Testis (tissue), 2 donors: ENCODE measurements at regions not wholly inside any gene's neighbourhood (a gene's known extent, or its start where the extent isn't known, plus 50 kb on each side); places are given as distances from the start of the nearest gene placed in this dataset.
"Not testable (repeated sequence)": the region's sequence is repeated elsewhere in the genome, so short reads cannot be mapped to it uniquely, and the experiment has no call there.

Experiments used
- DNase-seq: peaks from one replicate; pipeline ENCODE4 v3.0.0-alpha.2; 2019
- H3K27ac ChIP-seq, 2 donors: fragments of 200-600 bp; sonication (generic); one replicate each; pipeline ENCODE4 v1.5.1; 2019
- H3K27me3 ChIP-seq: fragments of 200-600 bp; sonication (generic); one replicate; pipeline ENCODE4 v1.5.1; 2019
- H3K36me3 ChIP-seq: fragments of 200-600 bp; sonication (generic); one replicate; pipeline ENCODE4 v1.5.1; 2017; ENCODE audit warnings: low read depth; ENCODE audit errors: missing control alignments
- H3K4me1 ChIP-seq: fragments of 200-600 bp; sonication (generic); one replicate; pipeline ENCODE4 v1.5.1; 2019
- H3K4me3 ChIP-seq, 2 donors: fragments of 200-600 bp; sonication (generic); one replicate each; pipeline ENCODE4 v1.5.1; 2017 to 2019
- H3K9me3 ChIP-seq: fragments of 200-600 bp; sonication (generic); one replicate; pipeline ENCODE4 v1.5.1; 2017
- POLR2A ChIP-seq: fragments of 450-650 bp; IDR thresholded peaks from one replicate; pipeline ENCODE4 v1.6.1; 2017; ENCODE audit warnings: antibody characterized with exemption, mild to moderate bottlenecking, moderate library complexity
- WGBS, 2 donors: methylation state at CpG; one replicate each; pipeline ENCODE4 v1.1.5; 2018; 5-methylcytosine and 5-hydroxymethylcytosine counted together
- intact Hi-C: fragments of 100-400 bp; cut with DNase I; formaldehyde crosslinking; loops from one replicate; pipeline ENCODE4 v1.15.1; 2023; ENCODE audit warnings: low total_unique reads
- TF ChIP-seq, protein P1 (sequence below), 3 experiments: fragments of 450-650 bp in 2 of 3; fragments of 200-600 bp in 1 of 3; sonication (generic) in 1 of 3; IDR thresholded peaks; one replicate each; pipeline ENCODE4 v1.5.1; 2016 to 2019; ENCODE audit warnings: antibody characterized with exemption in 3 of 3, mild to moderate bottlenecking in 2 of 3, moderate library complexity in 1 of 3

DNA sequence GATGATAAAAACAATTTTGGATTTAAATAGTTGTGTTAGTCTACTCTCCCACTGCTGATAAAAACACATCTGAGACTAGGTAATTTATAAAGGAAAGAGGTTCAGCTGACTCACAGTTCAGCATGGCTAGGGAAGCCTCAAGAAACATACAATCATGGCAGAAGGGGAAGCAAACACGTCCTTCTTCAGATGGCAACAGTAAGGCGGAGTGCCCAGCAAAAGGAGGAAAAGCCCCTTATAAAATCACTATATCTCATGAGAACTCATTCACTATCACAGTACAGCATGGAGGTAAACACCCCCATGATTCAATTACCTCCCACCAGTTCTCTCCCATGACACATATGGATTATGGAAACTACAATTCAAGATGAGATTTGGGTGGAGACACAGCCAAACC lies 632.1 kb downstream of the SLC16A7 start:
- 85 to 87% methylated on average over 2 of the region's 2 CpGs for whole genome bisulfite sequencing, 2 donors
- H3K4me1 ChIP-seq = no peaks in the 10 kb centered on the region
- intact Hi-C loops = no loop called here
- H3K36me3 ChIP-seq = no peaks in the 10 kb centered on the region
- TF ChIP-seq POLR2A = no peak
- TF ChIP-seq, protein P1, sequence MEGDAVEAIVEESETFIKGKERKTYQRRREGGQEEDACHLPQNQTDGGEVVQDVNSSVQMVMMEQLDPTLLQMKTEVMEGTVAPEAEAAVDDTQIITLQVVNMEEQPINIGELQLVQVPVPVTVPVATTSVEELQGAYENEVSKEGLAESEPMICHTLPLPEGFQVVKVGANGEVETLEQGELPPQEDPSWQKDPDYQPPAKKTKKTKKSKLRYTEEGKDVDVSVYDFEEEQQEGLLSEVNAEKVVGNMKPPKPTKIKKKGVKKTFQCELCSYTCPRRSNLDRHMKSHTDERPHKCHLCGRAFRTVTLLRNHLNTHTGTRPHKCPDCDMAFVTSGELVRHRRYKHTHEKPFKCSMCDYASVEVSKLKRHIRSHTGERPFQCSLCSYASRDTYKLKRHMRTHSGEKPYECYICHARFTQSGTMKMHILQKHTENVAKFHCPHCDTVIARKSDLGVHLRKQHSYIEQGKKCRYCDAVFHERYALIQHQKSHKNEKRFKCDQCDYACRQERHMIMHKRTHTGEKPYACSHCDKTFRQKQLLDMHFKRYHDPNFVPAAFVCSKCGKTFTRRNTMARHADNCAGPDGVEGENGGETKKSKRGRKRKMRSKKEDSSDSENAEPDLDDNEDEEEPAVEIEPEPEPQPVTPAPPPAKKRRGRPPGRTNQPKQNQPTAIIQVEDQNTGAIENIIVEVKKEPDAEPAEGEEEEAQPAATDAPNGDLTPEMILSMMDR (IDR thresholded peaks at IDR 0.05) = no peak
- DNase-seq = no peak
- H3K4me3 ChIP-seq = no peak overlapping the region
- no peaks in the 10 kb centered on the region for H3K9me3 ChIP-seq
- H3K27me3 ChIP-seq = no peaks in the 10 kb centered on the region
- H3K27ac ChIP-seq = no peak overlapping the region

DNA sequence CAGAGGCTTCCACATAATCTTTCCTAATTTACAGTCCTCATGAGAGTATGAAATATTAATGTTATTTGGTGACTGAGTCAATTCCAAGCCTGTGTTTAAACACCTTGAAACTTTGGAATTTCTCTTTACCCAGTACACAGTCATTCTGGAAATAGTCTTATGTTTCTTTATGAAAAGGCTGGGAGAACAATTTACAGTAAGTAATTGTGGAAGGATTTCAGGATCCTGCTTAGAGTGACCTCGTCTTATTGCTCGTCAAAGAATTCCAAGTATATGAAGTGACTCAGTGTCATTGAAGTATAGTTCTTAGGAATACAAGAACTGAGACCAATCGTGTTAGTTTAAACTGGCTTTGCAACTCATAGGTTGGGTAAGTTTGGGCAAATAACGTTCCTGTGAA lies 634.2 kb downstream of the SLC16A7 start:
- Histone ChIP-seq H3K4me3 (no peak overlapping the region), H3K27ac (no peak overlapping the region), H3K27me3 (no peaks in the 10 kb centered on the region), H3K4me1 (no peaks in the 10 kb centered on the region), H3K36me3 (no peaks in the 10 kb centered on the region), H3K9me3 (no peaks in the 10 kb centered on the region)
- intact Hi-C loops = no loop called here
- no peak for DNase-seq
- TF ChIP-seq POLR2A = no peak
- TF ChIP-seq, protein P1 (IDR thresholded peaks at IDR 0.05) = no peak
- WGBS, 2 donors = 85 to 92% methylated on average over 4 of the region's 4 CpGs

GRCh38 chr12:60231303-60231702 lies 635.5 kb downstream of the SLC16A7 start:
- no peaks in the 10 kb centered on the region for H3K27me3 ChIP-seq
- 60 to 67% methylated on average over 3 of the region's 3 CpGs for WGBS, 2 donors
- no peak for DNase-seq
- H3K9me3 ChIP-seq = no peaks in the 10 kb centered on the region
- TF ChIP-seq POLR2A = no peak
- TF ChIP-seq, protein P1 (IDR thresholded peaks at IDR 0.05) = no peak
- intact Hi-C loops = no loop called here
- no peaks in the 10 kb centered on the region for H3K4me1 ChIP-seq
- no peaks in the 10 kb centered on the region for H3K36me3 ChIP-seq
- no peak overlapping the region for H3K27ac ChIP-seq
- H3K4me3 ChIP-seq = no peak overlapping the region

DNA sequence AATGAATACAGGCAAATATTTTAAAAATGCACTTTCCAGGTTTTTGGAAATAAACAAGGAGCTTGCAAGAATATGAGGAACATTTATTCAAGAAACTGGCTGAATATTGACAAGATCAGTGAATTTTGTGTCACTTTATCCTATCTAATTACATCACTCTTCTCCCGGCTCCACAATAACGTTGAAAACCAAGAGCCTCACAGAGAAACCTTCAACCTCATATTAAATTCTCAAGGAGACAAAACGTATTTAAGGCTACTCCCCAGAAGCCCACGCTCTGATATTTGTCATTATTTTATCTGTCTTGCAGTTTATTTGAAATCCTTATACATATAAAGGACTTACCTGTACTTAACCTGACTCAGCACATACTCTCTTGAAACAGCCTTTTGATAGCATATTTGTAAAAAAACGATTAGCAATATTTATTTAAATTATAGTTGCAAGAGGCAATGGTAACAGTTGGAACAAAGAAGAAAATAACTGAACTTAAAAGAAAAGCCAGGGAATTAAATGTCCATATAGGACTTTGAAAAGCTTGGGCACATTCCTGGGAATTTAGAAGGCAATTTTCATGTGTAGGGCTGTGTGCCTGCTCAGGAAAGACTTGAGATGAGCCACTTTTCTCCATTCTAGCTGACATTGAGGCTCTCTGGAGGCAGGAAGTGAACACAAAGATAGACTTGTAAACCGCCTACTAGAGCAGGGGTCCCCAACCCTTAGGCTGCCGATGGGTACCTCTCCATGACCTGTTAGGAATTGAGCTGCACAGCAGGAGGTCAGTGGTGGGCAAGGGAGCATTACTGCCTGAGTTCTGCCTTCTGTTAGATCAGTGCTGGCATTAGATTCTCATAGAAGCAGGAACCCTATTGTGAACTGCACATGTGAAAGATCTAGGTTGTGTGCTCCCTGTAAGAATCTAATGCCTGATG lies 636.4 kb downstream of the SLC16A7 start:
- 79 to 80% methylated on average over 7 of the region's 7 CpGs for WGBS, 2 donors
- no peaks in the 10 kb centered on the region for H3K36me3 ChIP-seq
- H3K4me3 ChIP-seq = no peak overlapping the region
- intact Hi-C loops = no loop called here
- no peaks in the 10 kb centered on the region for H3K9me3 ChIP-seq
- H3K27ac ChIP-seq = no peak overlapping the region
- TF ChIP-seq, protein P1 (IDR thresholded peaks at IDR 0.05) = no peak
- no peak for TF ChIP-seq POLR2A
- H3K4me1 ChIP-seq = no peaks in the 10 kb centered on the region
- no peaks in the 10 kb centered on the region for H3K27me3 ChIP-seq
- DNase-seq = no peak

- intact Hi-C loops, H3K36me3 ChIP-seq, H3K4me1 ChIP-seq, H3K4me3 ChIP-seq, H3K27me3 ChIP-seq, H3K27ac ChIP-seq, DNase-seq, H3K9me3 ChIP-seq: not testable (repeated sequence)
- WGBS, 2 donors = 82 to 100% methylated on average over 5 to 10 of the region's 10 CpGs
Observed at GRCh38 chr12:60234611-60235195, 638.9 kb downstream of the SLC16A7 start.
